Mesendoderm (in vitro differentiated cells): ENCODE measurements at regions not wholly inside any gene's neighbourhood (a gene's known extent, or its start where the extent isn't known, plus 50 kb on each side); places are given as distances from the start of the nearest gene placed in this dataset.
A peak's percentile ranks its signal among the peaks of the same experiment; 100 is the strongest.

Source experiments
- DNase-seq: peaks from one replicate; pipeline ENCODE4 v3.0.0; 2013
- H2AK5ac ChIP-seq: 2 replicates; pipeline ENCODE4 v1.6.1; 2013; ENCODE audit warnings: low read length, inconsistent platforms
- H2BK120ac ChIP-seq: 2 replicates; pipeline ENCODE4 v1.6.1; 2013; ENCODE audit warnings: low read depth, mild to moderate bottlenecking, low read length, moderate library complexity, mixed read lengths
- H2BK15ac ChIP-seq: replicated peaks from 2 replicates; pipeline ENCODE4 v1.6.1; 2013; ENCODE audit warnings: low read depth, mild to moderate bottlenecking, moderate library complexity
- H2BK5ac ChIP-seq: 2 replicates; pipeline ENCODE4 v1.6.1; 2013; ENCODE audit warnings: low read length, inconsistent platforms
- H3K18ac ChIP-seq: 2 replicates; pipeline ENCODE4 v1.6.1; 2013; ENCODE audit warnings: mild to moderate bottlenecking, low read length, mixed read lengths
- H3K23ac ChIP-seq: one replicate; pipeline ENCODE4 v1.6.1; 2013; ENCODE audit warnings: low read length
- H3K27ac ChIP-seq: 2 replicates; pipeline ENCODE4 v1.5.1; 2013; ENCODE audit warnings: low read depth, mild to moderate bottlenecking, inconsistent platforms, low read length, moderate library complexity
- H3K27me3 ChIP-seq: 2 replicates; pipeline ENCODE4 v1.6.1; 2013; ENCODE audit warnings: low read length, control low read depth, mild to moderate bottlenecking, inconsistent platforms; ENCODE audit not compliant: insufficient read depth, poor library complexity
- H3K36me3 ChIP-seq: 2 replicates; pipeline ENCODE4 v1.6.1; 2013; ENCODE audit warnings: low read length, inconsistent platforms; ENCODE audit not compliant: control insufficient read depth, insufficient read depth
- H3K4ac ChIP-seq: one replicate; pipeline ENCODE4 v1.6.1; 2013; ENCODE audit warnings: low read depth, mild to moderate bottlenecking, low read length, moderate library complexity
- H3K4me1 ChIP-seq: 2 replicates; pipeline ENCODE4 v1.6.1; 2013; ENCODE audit warnings: low read depth, low read length, inconsistent platforms; ENCODE audit not compliant: control insufficient read depth
- H3K4me2 ChIP-seq: 2 replicates; pipeline ENCODE4 v1.6.1; 2013; ENCODE audit warnings: low read length
- H3K4me3 ChIP-seq: 2 replicates; pipeline ENCODE4 v1.5.1; 2013; ENCODE audit warnings: mild to moderate bottlenecking, low read length
- H3K56ac ChIP-seq: one replicate; pipeline ENCODE4 v1.6.1; 2013; ENCODE audit warnings: low read length
- H3K79me1 ChIP-seq: 2 replicates; pipeline ENCODE4 v1.6.1; 2013; ENCODE audit warnings: low read length, inconsistent platforms
- H3K79me2 ChIP-seq: 2 replicates; pipeline ENCODE4 v1.6.1; 2013; ENCODE audit warnings: mild to moderate bottlenecking, low read length; ENCODE audit not compliant: control insufficient read depth, insufficient read depth
- H3K9ac ChIP-seq: 2 replicates; pipeline ENCODE4 v1.6.1; 2013; ENCODE audit warnings: low read length, inconsistent platforms
- H4K5ac ChIP-seq: one replicate; pipeline ENCODE4 v1.6.1; 2013; ENCODE audit warnings: low read length
- H4K8ac ChIP-seq: one replicate; pipeline ENCODE4 v1.6.1; 2013; ENCODE audit warnings: low read depth, mild to moderate bottlenecking, control low read depth, low read length, moderate library complexity
- WGBS: extraction: QIAGEN DNeasy Blood & Tissue Kit; methylation state at CpG from one replicate; pipeline ENCODE4 v1.1.7; 2013; ENCODE audit warnings: low lambda C conversion rate, missing lambda C conversion rate; ENCODE audit not compliant: insufficient coverage; ENCODE audit errors: extremely low coverage; 5-methylcytosine and 5-hydroxymethylcytosine counted together

- no peak overlapping the region for H2BK5ac ChIP-seq
- H3K4ac ChIP-seq: no peak overlapping the region
- H2BK120ac ChIP-seq: no peak overlapping the region
- H2AK5ac ChIP-seq: no peak overlapping the region
- no peak overlapping the region for H3K56ac ChIP-seq
- H2BK15ac ChIP-seq: no peak overlapping the region
- no peak overlapping the region for H3K18ac ChIP-seq
- no peak overlapping the region for H4K8ac ChIP-seq
- no peak overlapping the region for H3K27ac ChIP-seq
- DNase-seq: no peak
- H3K79me1 ChIP-seq: no peaks in the 10 kb centered on the region
- H3K9ac ChIP-seq: no peak overlapping the region
- no peaks in the 10 kb centered on the region for H3K79me2 ChIP-seq
- WGBS: no CpG with 5 or more reads among the region's 5 CpGs
- H3K27me3 ChIP-seq: no peaks in the 10 kb centered on the region
- H3K36me3 ChIP-seq: no peaks in the 10 kb centered on the region
- H3K4me3 ChIP-seq: no peak overlapping the region
- H3K4me1 ChIP-seq: no peaks in the 10 kb centered on the region
- H4K5ac ChIP-seq: no peak overlapping the region
- no peak overlapping the region for H3K23ac ChIP-seq
- H3K4me2 ChIP-seq: no peak overlapping the region
Observed at GRCh38 chr3:194279701-194280360, 71.3 kb downstream of the CPN2 start.

GRCh38 chr3:194280777-194281176 lies 70.4 kb downstream of the CPN2 start:
- Histone ChIP-seq H3K4me2 (no peak overlapping the region), H3K23ac (no peak overlapping the region), H3K79me2 (no peaks in the 10 kb centered on the region), H3K36me3 (no peaks in the 10 kb centered on the region), H3K56ac (no peak overlapping the region), H3K4me3 (no peak overlapping the region), H3K79me1 (no peaks in the 10 kb centered on the region), H4K8ac (no peak overlapping the region), H2BK120ac (no peak overlapping the region), H2BK15ac (no peak overlapping the region), H2AK5ac (no peak overlapping the region), H4K5ac (no peak overlapping the region), H3K9ac (no peak overlapping the region), H2BK5ac (no peak overlapping the region), H3K27ac (no peak overlapping the region), H3K18ac (no peak overlapping the region), H3K27me3 (no peaks in the 10 kb centered on the region), H3K4ac (no peak overlapping the region), H3K4me1 (no peaks in the 10 kb centered on the region)
- WGBS: no CpG with 5 or more reads among the region's 2 CpGs
- no peak for DNase-seq

GRCh38 chr3:194281306-194281705 lies 69.8 kb downstream of the CPN2 start:
- Histone ChIP-seq H3K18ac (no peak overlapping the region), H2AK5ac (no peak overlapping the region), H4K5ac (no peak overlapping the region), H3K4me2 (no peak overlapping the region), H3K36me3 (no peaks in the 10 kb centered on the region), H3K23ac (no peak overlapping the region), H2BK120ac (no peak overlapping the region), H2BK5ac (no peak overlapping the region), H3K79me1 (no peaks in the 10 kb centered on the region), H3K4ac (no peak overlapping the region), H3K27me3 (no peaks in the 10 kb centered on the region), H3K9ac (no peak overlapping the region), H3K27ac (no peak overlapping the region), H3K4me3 (no peak overlapping the region), H3K4me1 (no peaks in the 10 kb centered on the region), H3K79me2 (no peaks in the 10 kb centered on the region), H3K56ac (no peak overlapping the region), H4K8ac (no peak overlapping the region), H2BK15ac (no peak overlapping the region)
- WGBS: no CpG with 5 or more reads among the region's 8 CpGs
- no peak for DNase-seq

- Histone ChIP-seq H2BK5ac (no peak overlapping the region), H3K27me3 (no peaks in the 10 kb centered on the region), H3K4me2 (no peak overlapping the region), H4K8ac (no peak overlapping the region), H2AK5ac (no peak overlapping the region), H3K9ac (no peak overlapping the region), H3K23ac (no peak overlapping the region), H4K5ac (no peak overlapping the region), H3K4ac (no peak overlapping the region), H3K27ac (no peak overlapping the region), H2BK120ac (no peak overlapping the region), H3K4me3 (no peak overlapping the region), H3K36me3 (no peaks in the 10 kb centered on the region), H2BK15ac (no peak overlapping the region), H3K56ac (no peak overlapping the region), H3K4me1 (no peaks in the 10 kb centered on the region), H3K79me1 (no peaks in the 10 kb centered on the region), H3K79me2 (no peaks in the 10 kb centered on the region), H3K18ac (no peak overlapping the region)
- no CpG with 5 or more reads among the region's 10 CpGs for WGBS
- no peak for DNase-seq
Observed at GRCh38 chr3:194281766-194282165, 69.4 kb downstream of the CPN2 start.

DNA sequence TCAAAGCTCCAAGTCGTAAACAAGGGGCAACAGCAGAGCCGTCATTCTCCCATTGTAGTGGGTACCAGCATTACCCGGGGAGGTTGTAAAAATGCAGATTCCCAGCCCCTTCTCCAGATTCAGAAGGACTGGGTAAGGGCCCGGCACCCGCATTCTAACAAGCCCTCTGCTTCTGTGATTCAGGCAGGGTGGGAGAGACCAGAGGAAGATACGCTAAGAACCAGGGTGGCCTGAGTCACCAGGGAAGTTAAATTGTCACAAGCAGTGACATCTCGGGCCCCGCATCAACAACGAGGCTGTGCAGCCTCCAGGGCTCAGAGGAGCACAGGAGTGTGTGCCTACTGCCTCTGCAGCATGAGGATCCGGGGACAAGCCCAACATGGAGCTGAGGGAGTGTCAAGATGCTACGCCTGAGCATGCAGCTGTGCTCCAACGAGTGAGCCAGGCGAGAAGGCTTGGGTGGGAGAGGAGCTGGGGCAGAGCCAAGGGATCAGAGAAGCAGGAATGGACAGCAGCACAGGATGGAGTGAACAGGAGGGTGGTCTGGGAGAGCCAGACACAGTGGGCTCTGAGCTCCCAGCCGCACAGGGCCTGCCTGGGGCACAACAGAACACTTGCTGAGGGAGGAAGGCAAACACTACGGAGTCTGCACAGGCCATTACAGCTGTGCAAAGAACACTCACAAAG lies 68.5 kb downstream of the CPN2 start:
- H2BK5ac ChIP-seq: no peak overlapping the region
- WGBS: no CpG with 5 or more reads among the region's 15 CpGs
- H3K4ac ChIP-seq: no peak overlapping the region
- H2BK120ac ChIP-seq: no peak overlapping the region
- H2BK15ac ChIP-seq: no peak overlapping the region
- H3K23ac ChIP-seq: peak overlapping the region; percentile 73
- peaks cover 2% of the 10 kb centered on the region for H3K4me1 ChIP-seq
- no peak overlapping the region for H3K9ac ChIP-seq
- no peak overlapping the region for H3K27ac ChIP-seq
- H4K8ac ChIP-seq: no peak overlapping the region
- H3K79me1 ChIP-seq: no peaks in the 10 kb centered on the region
- no peaks in the 10 kb centered on the region for H3K27me3 ChIP-seq
- no peaks in the 10 kb centered on the region for H3K36me3 ChIP-seq
- peak overlapping the region; percentile 59 for H3K56ac ChIP-seq
- no peak overlapping the region for H4K5ac ChIP-seq
- H3K79me2 ChIP-seq: no peaks in the 10 kb centered on the region
- H3K18ac ChIP-seq: no peak overlapping the region
- H2AK5ac ChIP-seq: no peak overlapping the region
- no peak for DNase-seq
- H3K4me3 ChIP-seq: no peak overlapping the region
- no peak overlapping the region for H3K4me2 ChIP-seq
